ENCODE measurements at regions not wholly inside any gene's neighbourhood (a gene's known extent, or its start where the extent isn't known, plus 50 kb on each side); places are given as distances from the start of the nearest gene placed in this dataset.

DNA sequence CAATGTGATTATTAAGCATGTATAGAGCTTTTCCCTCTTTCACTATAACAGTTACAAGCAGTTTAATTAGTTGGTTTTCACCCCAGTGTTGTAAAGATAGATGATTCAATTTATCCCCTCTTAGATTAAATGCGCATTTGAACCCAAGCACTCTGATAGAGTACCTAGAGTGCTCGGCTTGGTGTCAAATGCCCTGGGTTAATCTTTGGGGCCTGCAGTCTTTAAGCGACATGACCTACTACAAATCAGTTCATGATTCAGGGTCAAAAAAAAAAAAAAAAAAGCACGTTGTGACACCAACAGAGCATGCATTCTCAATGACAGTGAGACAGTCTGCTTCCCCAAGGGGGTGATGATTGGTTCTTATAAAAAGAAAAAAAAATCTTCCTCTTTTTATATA lies 375.3 kb downstream of the BRINP1 start:
- Histone ChIP-seq H3K27ac (ENCODE audit: extremely low read depth, low read depth, low read length) (no peak overlapping the region), H3K4me3 (ENCODE audit: low read depth, low read length) (no peak overlapping the region), H3K36me3 (ENCODE audit: control insufficient read depth in 2 of 2, insufficient read depth in 1 of 2, low read length in 2 of 2) (no peaks in the 10 kb centered on the region), H3K9me3 (ENCODE audit: control insufficient read depth, insufficient read depth, low read depth, low read length) (no peaks in the 10 kb centered on the region), H3K4me1 (ENCODE audit: control insufficient read depth, insufficient read depth, low read length) (no peaks in the 10 kb centered on the region)
- CTCF ChIA-PET = no interaction called here
- TF ChIP-seq KLF9 (tag by site-specific recombination; IDR thresholded peaks at IDR 0.05; ENCODE audit: low read depth) (no peak), ZNF248 (tag by site-specific recombination; IDR thresholded peaks at IDR 0.05) (no peak), ZNF76 (tag by site-specific recombination; IDR thresholded peaks at IDR 0.05; ENCODE audit: borderline replicate concordance, low read depth) (no peak), ZNF324 (tag by site-specific recombination; IDR thresholded peaks at IDR 0.05) (no peak), ZNF169 (tag by site-specific recombination; IDR thresholded peaks at IDR 0.05) (no peak), TRIM28 (IDR thresholded peaks at IDR 0.05; ENCODE audit: borderline replicate concordance, low read length) (no peak), ZBTB21 (tag by site-specific recombination; IDR thresholded peaks at IDR 0.05) (no peak), ZNF501 (tag by site-specific recombination; IDR thresholded peaks at IDR 0.05) (no peak), SP3 (tag by site-specific recombination; IDR thresholded peaks at IDR 0.05) (no peak), ZNF23 (tag by site-specific recombination; IDR thresholded peaks at IDR 0.05; ENCODE audit: borderline replicate concordance) (no peak), SETDB1 (IDR thresholded peaks at IDR 0.05; ENCODE audit: insufficient read length, low read length) (no peak), ZFHX2 (tag by site-specific recombination; conservative IDR thresholded peaks at IDR 0.05) (no peak)
- TF ChIP-seq, protein P1, sequence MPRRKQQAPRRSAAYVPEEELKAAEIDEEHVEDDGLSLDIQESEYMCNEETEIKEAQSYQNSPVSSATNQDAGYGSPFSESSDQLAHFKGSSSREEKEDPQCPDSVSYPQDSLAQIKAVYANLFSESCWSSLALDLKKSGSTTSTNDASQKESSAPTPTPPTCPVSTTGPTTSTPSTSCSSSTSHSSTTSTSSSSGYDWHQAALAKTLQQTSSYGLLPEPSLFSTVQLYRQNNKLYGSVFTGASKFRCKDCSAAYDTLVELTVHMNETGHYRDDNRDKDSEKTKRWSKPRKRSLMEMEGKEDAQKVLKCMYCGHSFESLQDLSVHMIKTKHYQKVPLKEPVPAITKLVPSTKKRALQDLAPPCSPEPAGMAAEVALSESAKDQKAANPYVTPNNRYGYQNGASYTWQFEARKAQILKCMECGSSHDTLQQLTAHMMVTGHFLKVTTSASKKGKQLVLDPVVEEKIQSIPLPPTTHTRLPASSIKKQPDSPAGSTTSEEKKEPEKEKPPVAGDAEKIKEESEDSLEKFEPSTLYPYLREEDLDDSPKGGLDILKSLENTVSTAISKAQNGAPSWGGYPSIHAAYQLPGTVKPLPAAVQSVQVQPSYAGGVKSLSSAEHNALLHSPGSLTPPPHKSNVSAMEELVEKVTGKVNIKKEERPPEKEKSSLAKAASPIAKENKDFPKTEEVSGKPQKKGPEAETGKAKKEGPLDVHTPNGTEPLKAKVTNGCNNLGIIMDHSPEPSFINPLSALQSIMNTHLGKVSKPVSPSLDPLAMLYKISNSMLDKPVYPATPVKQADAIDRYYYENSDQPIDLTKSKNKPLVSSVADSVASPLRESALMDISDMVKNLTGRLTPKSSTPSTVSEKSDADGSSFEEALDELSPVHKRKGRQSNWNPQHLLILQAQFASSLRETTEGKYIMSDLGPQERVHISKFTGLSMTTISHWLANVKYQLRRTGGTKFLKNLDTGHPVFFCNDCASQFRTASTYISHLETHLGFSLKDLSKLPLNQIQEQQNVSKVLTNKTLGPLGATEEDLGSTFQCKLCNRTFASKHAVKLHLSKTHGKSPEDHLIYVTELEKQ (tag by site-specific recombination; IDR thresholded peaks at IDR 0.05; ENCODE audit: borderline replicate concordance) = no peak
- TF ChIP-seq, protein P2, sequence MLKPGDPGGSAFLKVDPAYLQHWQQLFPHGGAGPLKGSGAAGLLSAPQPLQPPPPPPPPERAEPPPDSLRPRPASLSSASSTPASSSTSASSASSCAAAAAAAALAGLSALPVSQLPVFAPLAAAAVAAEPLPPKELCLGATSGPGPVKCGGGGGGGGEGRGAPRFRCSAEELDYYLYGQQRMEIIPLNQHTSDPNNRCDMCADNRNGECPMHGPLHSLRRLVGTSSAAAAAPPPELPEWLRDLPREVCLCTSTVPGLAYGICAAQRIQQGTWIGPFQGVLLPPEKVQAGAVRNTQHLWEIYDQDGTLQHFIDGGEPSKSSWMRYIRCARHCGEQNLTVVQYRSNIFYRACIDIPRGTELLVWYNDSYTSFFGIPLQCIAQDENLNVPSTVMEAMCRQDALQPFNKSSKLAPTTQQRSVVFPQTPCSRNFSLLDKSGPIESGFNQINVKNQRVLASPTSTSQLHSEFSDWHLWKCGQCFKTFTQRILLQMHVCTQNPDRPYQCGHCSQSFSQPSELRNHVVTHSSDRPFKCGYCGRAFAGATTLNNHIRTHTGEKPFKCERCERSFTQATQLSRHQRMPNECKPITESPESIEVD (tag by site-specific recombination; IDR thresholded peaks at IDR 0.05) = no peak
- POLR2A ChIA-PET = no interaction called here

DNA sequence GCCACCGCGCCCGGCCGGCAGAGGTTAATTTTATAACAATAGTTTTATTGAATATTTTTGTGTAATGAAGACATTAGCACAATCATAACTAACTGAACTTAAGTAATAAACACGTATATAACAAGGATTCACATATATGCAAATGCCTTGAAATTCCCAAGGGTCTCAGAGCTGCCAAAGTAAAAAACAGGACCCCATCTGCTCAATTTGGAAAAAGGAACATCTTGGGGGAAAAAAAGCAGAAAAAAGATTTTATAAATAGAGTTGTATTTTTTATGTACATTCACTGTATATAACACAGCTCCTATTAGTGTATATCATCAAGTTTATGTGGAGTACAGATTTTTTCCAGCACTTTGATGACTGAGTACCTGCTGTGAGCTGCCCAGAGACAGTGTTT lies 366.7 kb downstream of the BRINP1 start:
- POLR2A ChIA-PET = no interaction called here
- TF ChIP-seq BCL11B (tag by site-specific recombination; IDR thresholded peaks at IDR 0.05; ENCODE audit: low read depth) (no peak), ZNF571 (tag by site-specific recombination; IDR thresholded peaks at IDR 0.05) (no peak), MZF1 (tag by site-specific recombination; IDR thresholded peaks at IDR 0.05; ENCODE audit: borderline replicate concordance) (no peak), KLF8 (tag by site-specific recombination; IDR thresholded peaks at IDR 0.05) (no peak), ZNF701 (tag by site-specific recombination; IDR thresholded peaks at IDR 0.05) (no peak), KLF1 (tag by site-specific recombination; IDR thresholded peaks at IDR 0.05) (no peak), ZBTB48 (tag by site-specific recombination; IDR thresholded peaks at IDR 0.05) (no peak)
- TF ChIP-seq, protein P3, sequence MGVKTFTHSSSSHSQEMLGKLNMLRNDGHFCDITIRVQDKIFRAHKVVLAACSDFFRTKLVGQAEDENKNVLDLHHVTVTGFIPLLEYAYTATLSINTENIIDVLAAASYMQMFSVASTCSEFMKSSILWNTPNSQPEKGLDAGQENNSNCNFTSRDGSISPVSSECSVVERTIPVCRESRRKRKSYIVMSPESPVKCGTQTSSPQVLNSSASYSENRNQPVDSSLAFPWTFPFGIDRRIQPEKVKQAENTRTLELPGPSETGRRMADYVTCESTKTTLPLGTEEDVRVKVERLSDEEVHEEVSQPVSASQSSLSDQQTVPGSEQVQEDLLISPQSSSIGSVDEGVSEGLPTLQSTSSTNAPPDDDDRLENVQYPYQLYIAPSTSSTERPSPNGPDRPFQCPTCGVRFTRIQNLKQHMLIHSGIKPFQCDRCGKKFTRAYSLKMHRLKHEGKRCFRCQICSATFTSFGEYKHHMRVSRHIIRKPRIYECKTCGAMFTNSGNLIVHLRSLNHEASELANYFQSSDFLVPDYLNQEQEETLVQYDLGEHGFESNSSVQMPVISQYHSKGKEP (tag by site-specific recombination; IDR thresholded peaks at IDR 0.05) = no peak
- TF ChIP-seq, protein P4, sequence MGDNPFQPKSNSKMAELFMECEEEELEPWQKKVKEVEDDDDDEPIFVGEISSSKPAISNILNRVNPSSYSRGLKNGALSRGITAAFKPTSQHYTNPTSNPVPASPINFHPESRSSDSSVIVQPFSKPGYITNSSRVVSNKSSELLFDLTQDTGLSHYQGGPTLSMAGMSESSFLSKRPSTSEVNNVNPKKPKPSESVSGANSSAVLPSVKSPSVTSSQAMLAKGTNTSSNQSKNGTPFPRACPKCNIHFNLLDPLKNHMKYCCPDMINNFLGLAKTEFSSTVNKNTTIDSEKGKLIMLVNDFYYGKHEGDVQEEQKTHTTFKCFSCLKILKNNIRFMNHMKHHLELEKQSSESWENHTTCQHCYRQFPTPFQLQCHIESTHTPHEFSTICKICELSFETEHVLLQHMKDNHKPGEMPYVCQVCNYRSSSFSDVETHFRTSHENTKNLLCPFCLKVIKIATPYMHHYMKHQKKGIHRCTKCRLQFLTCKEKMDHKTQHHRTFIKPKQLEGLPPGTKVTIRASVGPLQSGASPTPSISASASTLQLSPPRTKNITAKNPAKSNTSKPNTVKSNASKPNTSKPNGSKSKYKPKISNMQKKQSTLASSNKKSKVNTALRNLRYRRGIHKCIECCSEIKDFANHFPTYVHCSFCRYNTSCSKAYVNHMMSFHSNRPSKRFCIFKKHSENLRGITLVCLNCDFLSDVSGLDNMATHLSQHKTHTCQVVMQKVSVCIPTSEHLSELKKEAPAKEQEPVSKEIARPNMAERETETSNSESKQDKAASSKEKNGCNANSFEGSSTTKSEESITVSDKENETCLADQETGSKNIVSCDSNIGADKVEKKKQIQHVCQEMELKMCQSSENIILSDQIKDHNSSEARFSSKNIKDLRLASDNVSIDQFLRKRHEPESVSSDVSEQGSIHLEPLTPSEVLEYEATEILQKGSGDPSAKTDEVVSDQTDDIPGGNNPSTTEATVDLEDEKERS (tag by site-specific recombination; IDR thresholded peaks at IDR 0.05) = no peak

More for the DNA sequence above, 366.7 kb downstream of the BRINP1 start:
- CTCF ChIA-PET = interaction anchor here (0.7 kb wide), 1 partner anchor 1270 kb away, joined by 3 read pairs; no protein-coding TSS in a partner anchor
- Histone ChIP-seq H3K36me3 (ENCODE audit: control insufficient read depth in 2 of 2, insufficient read depth in 1 of 2, low read length in 2 of 2) (no peaks in the 10 kb centered on the region), H3K4me3 (ENCODE audit: low read depth, low read length) (no peak overlapping the region), H3K27ac (ENCODE audit: extremely low read depth, low read depth, low read length) (no peak overlapping the region), H3K9me3 (ENCODE audit: control insufficient read depth, insufficient read depth, low read depth, low read length) (no peaks in the 10 kb centered on the region), H3K4me1 (ENCODE audit: control insufficient read depth, insufficient read depth, low read length) (no peaks in the 10 kb centered on the region)

Data from HEK293 (cell line).